GM19438 (cell line): ENCODE measurements at regions not wholly inside any gene's neighbourhood (a gene's known extent, or its start where the extent isn't known, plus 50 kb on each side); places are given as distances from the start of the nearest gene placed in this dataset.
A peak's percentile ranks its signal among the peaks of the same experiment; 100 is the strongest.
"Not testable (repeated sequence)": the region's sequence is repeated elsewhere in the genome, so short reads cannot be mapped to it uniquely, and the experiment has no call there.

Experiments used
- ATAC-seq: cut with Tn5 transposase; IDR thresholded peaks from one replicate; pipeline ENCODE4 v1.9.1; 2021; ENCODE audit warnings: low read depth; ENCODE audit not compliant: unreplicated experiment

- ATAC-seq = not testable (repeated sequence)
Observed at GRCh38 chr10:47646686-47647273, 116.6 kb downstream of the SYT15B start.

GRCh38 chr10:47626975-47627374 lies 103.5 kb upstream of the AGAP9 start:
- not testable (repeated sequence) for ATAC-seq

GRCh38 chr10:47622719-47623118 lies 99.3 kb upstream of the AGAP9 start:
- not testable (repeated sequence) for ATAC-seq

- not testable (repeated sequence) for ATAC-seq
Observed at GRCh38 chr10:47619300-47620012, 96.0 kb upstream of the AGAP9 start.

GRCh38 chr10:47609311-47609710 lies 85.9 kb upstream of the AGAP9 start:
- not testable (repeated sequence) for ATAC-seq

- not testable (repeated sequence) for ATAC-seq
Observed at GRCh38 chr10:47605791-47606773, 82.6 kb upstream of the AGAP9 start.

- not testable (repeated sequence) for ATAC-seq
Observed at GRCh38 chr10:47600604-47601003, 77.2 kb upstream of the AGAP9 start.

GRCh38 chr10:47600127-47600526 lies 76.7 kb upstream of the AGAP9 start:
- ATAC-seq = not testable (repeated sequence)

GRCh38 chr10:47599657-47600056 lies 76.2 kb upstream of the AGAP9 start:
- ATAC-seq = not testable (repeated sequence)

- ATAC-seq = not testable (repeated sequence)
Observed at GRCh38 chr10:47593805-47594204, 70.4 kb upstream of the AGAP9 start.

GRCh38 chr10:47593129-47593528 lies 69.7 kb upstream of the AGAP9 start:
- ATAC-seq = not testable (repeated sequence)

GRCh38 chr10:47590956-47591355 lies 67.5 kb upstream of the AGAP9 start:
- not testable (repeated sequence) for ATAC-seq

GRCh38 chr10:47590534-47590933 lies 67.1 kb upstream of the AGAP9 start:
- not testable (repeated sequence) for ATAC-seq

- ATAC-seq = not testable (repeated sequence)
Observed at GRCh38 chr10:47582051-47582450, 58.6 kb upstream of the AGAP9 start.

- ATAC-seq = not testable (repeated sequence)
Observed at GRCh38 chr10:47580063-47580462, 56.6 kb upstream of the AGAP9 start.

GRCh38 chr10:47578547-47578946 lies 55.1 kb upstream of the AGAP9 start:
- peak; percentile 100 for ATAC-seq
